ENCODE measurements at regions not wholly inside any gene's neighbourhood (a gene's known extent, or its start where the extent isn't known, plus 50 kb on each side); places are given as distances from the start of the nearest gene placed in this dataset.

DNA sequence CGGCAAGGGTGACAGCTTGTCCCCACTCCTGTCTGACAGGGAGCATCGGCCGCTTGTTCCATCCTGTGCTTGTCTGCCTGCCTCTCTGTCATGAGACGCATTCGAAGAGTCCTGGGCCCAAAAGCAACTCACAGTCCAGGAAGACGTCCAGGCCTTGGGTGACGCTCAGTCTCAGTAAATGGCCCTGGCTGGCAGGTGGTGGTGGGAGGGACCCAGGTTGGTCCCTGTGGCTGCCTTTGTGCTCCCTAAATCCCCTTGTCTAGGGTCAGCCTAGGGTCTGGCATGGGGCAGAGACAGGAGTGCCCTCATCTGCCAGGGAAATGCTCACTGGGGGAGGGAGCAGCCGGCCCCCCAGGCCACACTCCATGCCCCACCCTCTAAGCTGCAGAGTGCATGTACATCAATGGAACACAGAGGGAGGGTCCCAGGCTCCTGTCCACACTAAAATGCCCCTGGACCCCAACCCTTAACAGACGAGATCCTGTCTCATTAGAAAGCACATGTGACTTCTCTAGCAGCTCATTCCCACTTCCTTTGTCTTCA is 295.2 kb upstream of the ZNF32 start:
- DNase-seq (ENCODE audit: low read depth in 1 of 2, low spot score in 1 of 2) (no peak), ATAC-seq (no peak), FAIRE-seq (no peak)
- Histone ChIP-seq H3K27ac (no peak overlapping the region), H3K4me1 (no peaks in the 10 kb centered on the region), H3K9me3 (no peaks in the 10 kb centered on the region), H3K4me2 (no peak overlapping the region), H3K4me3 (no peak overlapping the region)
- POLR2A ChIA-PET = no interaction called here
- CTCF ChIA-PET = no interaction called here
- TF ChIP-seq ZFP36 (IDR thresholded peaks at IDR 0.05; ENCODE audit: borderline replicate concordance, partially characterized antibody) = no peak
- TF ChIP-seq, protein P1, sequence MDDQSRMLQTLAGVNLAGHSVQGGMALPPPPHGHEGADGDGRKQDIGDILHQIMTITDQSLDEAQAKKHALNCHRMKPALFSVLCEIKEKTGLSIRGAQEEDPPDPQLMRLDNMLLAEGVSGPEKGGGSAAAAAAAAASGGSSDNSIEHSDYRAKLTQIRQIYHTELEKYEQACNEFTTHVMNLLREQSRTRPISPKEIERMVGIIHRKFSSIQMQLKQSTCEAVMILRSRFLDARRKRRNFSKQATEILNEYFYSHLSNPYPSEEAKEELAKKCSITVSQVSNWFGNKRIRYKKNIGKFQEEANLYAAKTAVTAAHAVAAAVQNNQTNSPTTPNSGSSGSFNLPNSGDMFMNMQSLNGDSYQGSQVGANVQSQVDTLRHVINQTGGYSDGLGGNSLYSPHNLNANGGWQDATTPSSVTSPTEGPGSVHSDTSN (IDR thresholded peaks at IDR 0.05) = no peak
- TF ChIP-seq NFE2L2 (conservative IDR thresholded peaks at IDR 0.05; ENCODE audit: low read length) = no peak
- TF ChIP-seq NR3C1 (IDR thresholded peaks at IDR 0.05) = no peak
- TF ChIP-seq, protein P2, sequence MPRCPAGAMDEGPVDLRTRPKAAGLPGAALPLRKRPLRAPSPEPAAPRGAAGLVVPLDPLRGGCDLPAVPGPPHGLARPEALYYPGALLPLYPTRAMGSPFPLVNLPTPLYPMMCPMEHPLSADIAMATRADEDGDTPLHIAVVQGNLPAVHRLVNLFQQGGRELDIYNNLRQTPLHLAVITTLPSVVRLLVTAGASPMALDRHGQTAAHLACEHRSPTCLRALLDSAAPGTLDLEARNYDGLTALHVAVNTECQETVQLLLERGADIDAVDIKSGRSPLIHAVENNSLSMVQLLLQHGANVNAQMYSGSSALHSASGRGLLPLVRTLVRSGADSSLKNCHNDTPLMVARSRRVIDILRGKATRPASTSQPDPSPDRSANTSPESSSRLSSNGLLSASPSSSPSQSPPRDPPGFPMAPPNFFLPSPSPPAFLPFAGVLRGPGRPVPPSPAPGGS (IDR thresholded peaks at IDR 0.05) = no peak
- no peak for TF ChIP-seq HEYL (CRISPR knock-in tag; IDR thresholded peaks at IDR 0.05)
- TF ChIP-seq KDM1A (IDR thresholded peaks at IDR 0.05; ENCODE audit: low read depth) = no peak
- TF ChIP-seq, protein P3, sequence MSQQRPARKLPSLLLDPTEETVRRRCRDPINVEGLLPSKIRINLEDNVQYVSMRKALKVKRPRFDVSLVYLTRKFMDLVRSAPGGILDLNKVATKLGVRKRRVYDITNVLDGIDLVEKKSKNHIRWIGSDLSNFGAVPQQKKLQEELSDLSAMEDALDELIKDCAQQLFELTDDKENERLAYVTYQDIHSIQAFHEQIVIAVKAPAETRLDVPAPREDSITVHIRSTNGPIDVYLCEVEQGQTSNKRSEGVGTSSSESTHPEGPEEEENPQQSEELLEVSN (IDR thresholded peaks at IDR 0.05; ENCODE audit: borderline replicate concordance, low read depth) = no peak
- no peak for TF ChIP-seq CHD2 (IDR thresholded peaks at IDR 0.05; ENCODE audit: low read length, partially characterized antibody)
- no peak for TF ChIP-seq FOSB (CRISPR knock-in tag; IDR thresholded peaks at IDR 0.05)
- TF ChIP-seq, protein P4, sequence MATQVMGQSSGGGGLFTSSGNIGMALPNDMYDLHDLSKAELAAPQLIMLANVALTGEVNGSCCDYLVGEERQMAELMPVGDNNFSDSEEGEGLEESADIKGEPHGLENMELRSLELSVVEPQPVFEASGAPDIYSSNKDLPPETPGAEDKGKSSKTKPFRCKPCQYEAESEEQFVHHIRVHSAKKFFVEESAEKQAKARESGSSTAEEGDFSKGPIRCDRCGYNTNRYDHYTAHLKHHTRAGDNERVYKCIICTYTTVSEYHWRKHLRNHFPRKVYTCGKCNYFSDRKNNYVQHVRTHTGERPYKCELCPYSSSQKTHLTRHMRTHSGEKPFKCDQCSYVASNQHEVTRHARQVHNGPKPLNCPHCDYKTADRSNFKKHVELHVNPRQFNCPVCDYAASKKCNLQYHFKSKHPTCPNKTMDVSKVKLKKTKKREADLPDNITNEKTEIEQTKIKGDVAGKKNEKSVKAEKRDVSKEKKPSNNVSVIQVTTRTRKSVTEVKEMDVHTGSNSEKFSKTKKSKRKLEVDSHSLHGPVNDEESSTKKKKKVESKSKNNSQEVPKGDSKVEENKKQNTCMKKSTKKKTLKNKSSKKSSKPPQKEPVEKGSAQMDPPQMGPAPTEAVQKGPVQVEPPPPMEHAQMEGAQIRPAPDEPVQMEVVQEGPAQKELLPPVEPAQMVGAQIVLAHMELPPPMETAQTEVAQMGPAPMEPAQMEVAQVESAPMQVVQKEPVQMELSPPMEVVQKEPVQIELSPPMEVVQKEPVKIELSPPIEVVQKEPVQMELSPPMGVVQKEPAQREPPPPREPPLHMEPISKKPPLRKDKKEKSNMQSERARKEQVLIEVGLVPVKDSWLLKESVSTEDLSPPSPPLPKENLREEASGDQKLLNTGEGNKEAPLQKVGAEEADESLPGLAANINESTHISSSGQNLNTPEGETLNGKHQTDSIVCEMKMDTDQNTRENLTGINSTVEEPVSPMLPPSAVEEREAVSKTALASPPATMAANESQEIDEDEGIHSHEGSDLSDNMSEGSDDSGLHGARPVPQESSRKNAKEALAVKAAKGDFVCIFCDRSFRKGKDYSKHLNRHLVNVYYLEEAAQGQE (IDR thresholded peaks at IDR 0.05) = no peak
- no peak for TF ChIP-seq MAZ (IDR thresholded peaks at IDR 0.05; ENCODE audit: borderline replicate concordance, low read depth, low read length)
- TF ChIP-seq HDAC2 (IDR thresholded peaks at IDR 0.05) = no peak
- TF ChIP-seq FOSL2 (IDR thresholded peaks at IDR 0.05) = no peak
- TF ChIP-seq FOSL2 (CRISPR knock-in tag; IDR thresholded peaks at IDR 0.05) = no peak
- TF ChIP-seq SMC3 (IDR thresholded peaks at IDR 0.05) = no peak
- WGBS (ENCODE audit: missing lambda C conversion rate) = 53% methylated on average over 8 of the region's 9 CpGs

DNA sequence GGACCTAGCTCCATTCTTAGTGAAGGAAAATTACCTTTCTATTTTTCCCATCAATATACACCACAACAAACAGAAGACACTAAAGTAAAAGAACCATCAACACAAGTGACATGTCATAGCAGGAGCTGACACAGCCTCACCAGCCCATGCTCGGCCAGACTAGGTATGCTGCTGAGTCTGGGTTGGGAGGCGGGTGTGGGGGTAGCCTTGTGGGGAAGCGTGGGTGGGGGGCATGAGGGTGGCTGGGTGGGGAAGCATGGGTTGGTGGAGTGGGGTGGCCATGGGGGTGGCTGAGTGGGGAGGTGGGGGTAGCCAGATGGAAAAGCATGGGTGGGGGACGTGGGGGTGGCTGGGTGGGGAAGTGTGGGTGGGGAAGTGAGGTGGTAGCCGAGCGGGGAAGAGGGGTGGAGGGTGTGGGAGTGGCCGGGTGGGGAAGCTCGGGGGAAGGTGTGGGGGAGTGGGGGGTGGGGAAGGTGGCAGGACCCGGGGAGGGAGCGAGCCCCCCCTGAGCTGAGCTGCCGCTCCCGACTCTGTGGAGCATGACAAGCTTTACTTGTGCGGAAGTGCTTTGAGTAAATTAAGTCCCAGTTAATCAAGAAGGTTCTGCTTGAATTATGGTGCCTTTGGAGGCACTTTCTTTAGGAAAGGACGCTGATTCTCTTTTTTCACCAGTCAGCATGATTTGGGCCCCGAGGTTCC is 294.6 kb upstream of the ZNF32 start:
- ChIA-PET POLR2A (no interaction called here), CTCF (no interaction called here)
- FAIRE-seq = no peak
- no peak for DNase-seq (ENCODE audit: low read depth in 1 of 2, low spot score in 1 of 2)
- TF ChIP-seq MAZ (IDR thresholded peaks at IDR 0.05; ENCODE audit: borderline replicate concordance, low read depth, low read length) (no peak), POLR2AphosphoS2 (conservative IDR thresholded peaks at IDR 0.05; ENCODE audit: low read length) (no peak)
- Histone ChIP-seq H3K4me1 (no peaks in the 10 kb centered on the region), H3K27ac (no peak overlapping the region), H3K4me3 (no peak overlapping the region), H3K4me2 (no peak overlapping the region), H3K9me3 (no peaks in the 10 kb centered on the region)
- WGBS (ENCODE audit: missing lambda C conversion rate) = 34% methylated on average over 8 of the region's 15 CpGs
- no peak for ATAC-seq
